K562 (cell line): ENCODE measurements at regions not wholly inside any gene's neighbourhood (a gene's known extent, or its start where the extent isn't known, plus 50 kb on each side); places are given as distances from the start of the nearest gene placed in this dataset.

Experiments used
- ESRRB ChIP-seq: fragments of 250-450 bp; sonication (Bioruptor Pico); IDR thresholded peaks from 2 replicates; pipeline ENCODE4 v1.5.0; 2020; ENCODE audit warnings: mild to moderate bottlenecking, moderate library complexity, borderline replicate concordance
- HNRNPH1 ChIP-seq: fragments of 200-400 bp; formaldehyde crosslinking; optimal IDR thresholded peaks from 2 replicates; pipeline ENCODE3; 2017; ENCODE audit warnings: low read depth, mild to moderate bottlenecking, low read length, moderate library complexity
- MXI1 ChIP-seq: IDR thresholded peaks from 2 replicates; pipeline ENCODE4 v1.6.1; 2011; ENCODE audit warnings: low read depth, mild to moderate bottlenecking, improper control_type of control experiment, low read length
- NFYB ChIP-seq: IDR thresholded peaks from 2 replicates; pipeline ENCODE4 v1.6.1; 2011; ENCODE audit warnings: mild to moderate bottlenecking, moderate library complexity; ENCODE audit not compliant: insufficient read length; ENCODE audit errors: extremely low read depth
- PKNOX1 ChIP-seq: fragments of 450-650 bp; IDR thresholded peaks from 2 replicates; pipeline ENCODE4 v1.6.1; 2016
- POLR3A ChIP-seq: IDR thresholded peaks from 2 replicates; pipeline ENCODE4 v1.6.1; 2011; ENCODE audit warnings: borderline replicate concordance, mild to moderate bottlenecking, moderate library complexity; ENCODE audit not compliant: insufficient read length, insufficient read depth; ENCODE audit errors: extremely low read depth
- PPARD ChIP-seq: fragments of 250-450 bp; sonication (Bioruptor Pico); IDR thresholded peaks from 2 replicates; pipeline ENCODE4 v1.8.0; 2022; ENCODE audit warnings: inconsistent platforms, mild to moderate bottlenecking, moderate library complexity
- TCF3 ChIP-seq: sonication (generic); formaldehyde crosslinking; IDR thresholded peaks from 2 replicates; pipeline ENCODE4 v1.4.0; 2020; ENCODE audit warnings: mild to moderate bottlenecking, missing genetic modification reagents
- ZNF146 ChIP-seq: IDR thresholded peaks from one replicate; pipeline ENCODE4 v1.6.1; 2018; ENCODE audit warnings: missing compliant biosample characterization; ENCODE audit not compliant: unreplicated experiment
- ZNF165 ChIP-seq: fragments of 250-450 bp; sonication (Bioruptor Pico); IDR thresholded peaks from 2 replicates; pipeline ENCODE4 v1.4.0; 2020; ENCODE audit warnings: borderline replicate concordance
- ZNF347 ChIP-seq: fragments of 450-650 bp; formaldehyde crosslinking; IDR thresholded peaks from 2 replicates; pipeline ENCODE4 v1.4.0; 2020; ENCODE audit warnings: low read depth, mild to moderate bottlenecking, moderate library complexity
- ZZZ3 ChIP-seq: fragments of 450-650 bp; IDR thresholded peaks from 2 replicates; pipeline ENCODE4 v1.6.1; 2016; ENCODE audit warnings: antibody characterized with exemption, mild to moderate bottlenecking, moderate library complexity
- TF ChIP-seq, protein P1 (sequence below): fragments of 250-450 bp; sonication (Bioruptor Pico); IDR thresholded peaks from 2 replicates; pipeline ENCODE4 v1.4.0; 2020; ENCODE audit warnings: mild to moderate bottlenecking
- TF ChIP-seq, protein P2 (sequence below): fragments of 450-650 bp; formaldehyde crosslinking; IDR thresholded peaks from 2 replicates; pipeline ENCODE4 v1.4.0; 2020; ENCODE audit warnings: mild to moderate bottlenecking
- TF ChIP-seq, protein P3 (sequence below): fragments of 200-800 bp; sonication (Bioruptor generic); IDR thresholded peaks from 2 replicates; pipeline ENCODE4 v1.6.1; 2017; ENCODE audit warnings: missing genetic modification characterization, missing compliant biosample characterization
- TF ChIP-seq, protein P4 (sequence below): fragments of 450-650 bp; IDR thresholded peaks from 2 replicates; pipeline ENCODE4 v1.6.1; 2016; ENCODE audit warnings: missing biosample characterization, missing genetic modification characterization
- TF ChIP-seq, protein P5 (sequence below), 2 experiments: fragments of 450-650 bp in 1 of 2; sonication (generic) in 1 of 2; formaldehyde crosslinking; conservative IDR thresholded peaks; 2 replicates each; pipeline versions ENCODE4 v1.4.0 to v1.8.1; 2020 to 2022; ENCODE audit warnings: mild to moderate bottlenecking in 1 of 2, missing genetic modification reagents in 1 of 2

- TF ChIP-seq, protein P1, sequence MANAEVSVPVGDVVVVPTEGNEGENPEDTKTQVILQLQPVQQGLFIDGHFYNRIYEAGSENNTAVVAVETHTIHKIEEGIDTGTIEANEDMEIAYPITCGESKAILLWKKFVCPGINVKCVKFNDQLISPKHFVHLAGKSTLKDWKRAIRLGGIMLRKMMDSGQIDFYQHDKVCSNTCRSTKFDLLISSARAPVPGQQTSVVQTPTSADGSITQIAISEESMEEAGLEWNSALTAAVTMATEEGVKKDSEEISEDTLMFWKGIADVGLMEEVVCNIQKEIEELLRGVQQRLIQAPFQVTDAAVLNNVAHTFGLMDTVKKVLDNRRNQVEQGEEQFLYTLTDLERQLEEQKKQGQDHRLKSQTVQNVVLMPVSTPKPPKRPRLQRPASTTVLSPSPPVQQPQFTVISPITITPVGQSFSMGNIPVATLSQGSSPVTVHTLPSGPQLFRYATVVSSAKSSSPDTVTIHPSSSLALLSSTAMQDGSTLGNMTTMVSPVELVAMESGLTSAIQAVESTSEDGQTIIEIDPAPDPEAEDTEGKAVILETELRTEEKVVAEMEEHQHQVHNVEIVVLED (CRISPR knock-in tag), result no peak
- TF ChIP-seq ZNF347 (no peak), ZNF146 (CRISPR knock-in tag) (no peak), ZNF165 (CRISPR knock-in tag) (0 out of 2 replicates have a peak, but pooled peaks have one; percentile 3), TCF3 (CRISPR knock-in tag) (0 out of 2 replicates have a peak, but pooled peaks have one; percentile 12), NFYB (no peak), PKNOX1 (peak; percentile 88), PPARD (CRISPR knock-in tag) (no peak), POLR3A (no peak), MXI1 (no peak), HNRNPH1 (no peak), ZZZ3 (no peak), ESRRB (no peak)
- TF ChIP-seq, protein P2, sequence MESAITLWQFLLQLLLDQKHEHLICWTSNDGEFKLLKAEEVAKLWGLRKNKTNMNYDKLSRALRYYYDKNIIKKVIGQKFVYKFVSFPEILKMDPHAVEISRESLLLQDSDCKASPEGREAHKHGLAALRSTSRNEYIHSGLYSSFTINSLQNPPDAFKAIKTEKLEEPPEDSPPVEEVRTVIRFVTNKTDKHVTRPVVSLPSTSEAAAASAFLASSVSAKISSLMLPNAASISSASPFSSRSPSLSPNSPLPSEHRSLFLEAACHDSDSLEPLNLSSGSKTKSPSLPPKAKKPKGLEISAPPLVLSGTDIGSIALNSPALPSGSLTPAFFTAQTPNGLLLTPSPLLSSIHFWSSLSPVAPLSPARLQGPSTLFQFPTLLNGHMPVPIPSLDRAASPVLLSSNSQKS (CRISPR knock-in tag), result no peak
- TF ChIP-seq, protein P3, sequence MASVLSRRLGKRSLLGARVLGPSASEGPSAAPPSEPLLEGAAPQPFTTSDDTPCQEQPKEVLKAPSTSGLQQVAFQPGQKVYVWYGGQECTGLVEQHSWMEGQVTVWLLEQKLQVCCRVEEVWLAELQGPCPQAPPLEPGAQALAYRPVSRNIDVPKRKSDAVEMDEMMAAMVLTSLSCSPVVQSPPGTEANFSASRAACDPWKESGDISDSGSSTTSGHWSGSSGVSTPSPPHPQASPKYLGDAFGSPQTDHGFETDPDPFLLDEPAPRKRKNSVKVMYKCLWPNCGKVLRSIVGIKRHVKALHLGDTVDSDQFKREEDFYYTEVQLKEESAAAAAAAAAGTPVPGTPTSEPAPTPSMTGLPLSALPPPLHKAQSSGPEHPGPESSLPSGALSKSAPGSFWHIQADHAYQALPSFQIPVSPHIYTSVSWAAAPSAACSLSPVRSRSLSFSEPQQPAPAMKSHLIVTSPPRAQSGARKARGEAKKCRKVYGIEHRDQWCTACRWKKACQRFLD (CRISPR knock-in tag), result peak; percentile 34; the same call in 1 of the 2 replicates
- TF ChIP-seq, protein P4, sequence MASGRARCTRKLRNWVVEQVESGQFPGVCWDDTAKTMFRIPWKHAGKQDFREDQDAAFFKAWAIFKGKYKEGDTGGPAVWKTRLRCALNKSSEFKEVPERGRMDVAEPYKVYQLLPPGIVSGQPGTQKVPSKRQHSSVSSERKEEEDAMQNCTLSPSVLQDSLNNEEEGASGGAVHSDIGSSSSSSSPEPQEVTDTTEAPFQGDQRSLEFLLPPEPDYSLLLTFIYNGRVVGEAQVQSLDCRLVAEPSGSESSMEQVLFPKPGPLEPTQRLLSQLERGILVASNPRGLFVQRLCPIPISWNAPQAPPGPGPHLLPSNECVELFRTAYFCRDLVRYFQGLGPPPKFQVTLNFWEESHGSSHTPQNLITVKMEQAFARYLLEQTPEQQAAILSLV (tag), result 0 out of 2 replicates have a peak, but pooled peaks have one; percentile 4
- TF ChIP-seq, protein P5, sequence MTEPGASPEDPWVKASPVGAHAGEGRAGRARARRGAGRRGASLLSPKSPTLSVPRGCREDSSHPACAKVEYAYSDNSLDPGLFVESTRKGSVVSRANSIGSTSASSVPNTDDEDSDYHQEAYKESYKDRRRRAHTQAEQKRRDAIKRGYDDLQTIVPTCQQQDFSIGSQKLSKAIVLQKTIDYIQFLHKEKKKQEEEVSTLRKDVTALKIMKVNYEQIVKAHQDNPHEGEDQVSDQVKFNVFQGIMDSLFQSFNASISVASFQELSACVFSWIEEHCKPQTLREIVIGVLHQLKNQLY (CRISPR knock-in tag; conservative IDR thresholded peaks at IDR 0.05), result no peak
Measured at GRCh38 chr7:106583706-106584690, 77.0 kb downstream of the CCDC71L start (continued).
